CD14-positive monocyte (primary cell): ENCODE measurements at regions not wholly inside any gene's neighbourhood (a gene's known extent, or its start where the extent isn't known, plus 50 kb on each side); places are given as distances from the start of the nearest gene placed in this dataset.

Experiments used
- DNase-seq, 3 donors: peaks; one replicate each; pipeline ENCODE4 v3.0.0-alpha.2; 2011 to 2022
- H2AFZ ChIP-seq: 2 replicates; pipeline ENCODE4 v1.6.0; 2012; ENCODE audit warnings: mild to moderate bottlenecking, low read depth, low read length, inconsistent platforms; ENCODE audit not compliant: insufficient read depth, poor library complexity, severe bottlenecking
- H3K27ac ChIP-seq, 2 donors: 1 replicate in 1 of 2; 2 replicates in 1 of 2; pipeline ENCODE4 v1.5.1; 2012 to 2013; ENCODE audit warnings: low read length in 2 of 2, control low read depth in 1 of 2, inconsistent platforms in 1 of 2, low read depth in 1 of 2, mild to moderate bottlenecking in 1 of 2
- H3K27me3 ChIP-seq, 2 donors: one replicate each; pipeline versions ENCODE4 v1.6.0 to v1.6.1; 2011 to 2013; ENCODE audit warnings: low read length in 2 of 2; ENCODE audit not compliant: control insufficient read depth in 2 of 2, insufficient read depth in 2 of 2
- H3K36me3 ChIP-seq, 2 donors: replicated peaks in 1 of 2; 1 replicate in 1 of 2; 2 replicates in 1 of 2; pipeline versions ENCODE4 v1.5.1 to v1.6.1; 2012 to 2013; ENCODE audit warnings: low read length in 2 of 2, control low read depth in 1 of 2, inconsistent platforms in 1 of 2, mild to moderate bottlenecking in 1 of 2; ENCODE audit not compliant: insufficient read depth in 2 of 2, control insufficient read depth in 1 of 2
- H3K4me1 ChIP-seq, 2 donors: 1 replicate in 1 of 2; 2 replicates in 1 of 2; pipeline versions ENCODE4 v1.5.1 to v1.6.1; 2012 to 2013; ENCODE audit warnings: low read length in 2 of 2, control low read depth in 1 of 2, inconsistent platforms in 1 of 2, mild to moderate bottlenecking in 1 of 2, moderate library complexity in 1 of 2; ENCODE audit not compliant: insufficient read depth in 2 of 2, control insufficient read depth in 1 of 2
- H3K4me2 ChIP-seq: replicated peaks from 2 replicates; pipeline ENCODE3; 2012; ENCODE audit warnings: low read length, moderate library complexity, mild to moderate bottlenecking; ENCODE audit not compliant: poor library complexity, severe bottlenecking; ENCODE audit errors: extremely low read depth
- H3K4me3 ChIP-seq, 3 experiments: fragments of 200-600 bp in 1 of 3; sonication (generic) in 1 of 3; replicated peaks in 1 of 3; 1 replicate in 2 of 3; 2 replicates in 1 of 3; pipeline ENCODE4 v1.5.1; 2011 to 2013; ENCODE audit warnings: low read length in 3 of 3, mild to moderate bottlenecking in 3 of 3, control low read depth in 2 of 3, low read depth in 2 of 3, inconsistent platforms in 1 of 3, moderate library complexity in 1 of 3
- H3K79me2 ChIP-seq: 2 replicates; pipeline ENCODE4 v1.6.0; 2012; ENCODE audit warnings: mild to moderate bottlenecking, control low read depth, inconsistent platforms, low read length, moderate library complexity; ENCODE audit not compliant: insufficient read depth
- H3K9ac ChIP-seq: 2 replicates; pipeline ENCODE4 v1.6.0; 2017; ENCODE audit warnings: low read length, mild to moderate bottlenecking; ENCODE audit not compliant: insufficient read depth, poor library complexity, severe bottlenecking
- H3K9me3 ChIP-seq, 2 donors: replicated peaks in 1 of 2; 1 replicate in 1 of 2; 2 replicates in 1 of 2; pipeline versions ENCODE4 v1.5.1 to v1.6.1; 2012 to 2013; ENCODE audit warnings: low read length in 2 of 2, control low read depth in 1 of 2; ENCODE audit not compliant: control insufficient read depth in 1 of 2, insufficient read depth in 1 of 2
- H4K20me1 ChIP-seq: 2 replicates; pipeline ENCODE4 v1.6.0; 2012; ENCODE audit warnings: mild to moderate bottlenecking, low read length, control low read depth, moderate library complexity; ENCODE audit not compliant: insufficient read depth
- H3K27ac Mint-ChIP-seq, 7 donors: one replicate each; pipeline ENCODE4 v1.8.0; 2020; ENCODE audit warnings: mild to moderate bottlenecking in 7 of 7, mixed read lengths in 7 of 7, moderate library complexity in 6 of 7, inconsistent platforms in 2 of 7
- H3K27me3 Mint-ChIP-seq, 3 donors: one replicate each; pipeline ENCODE4 v1.8.0; 2021 to 2022; ENCODE audit warnings: low read depth in 3 of 3, mild to moderate bottlenecking in 3 of 3, mixed read lengths in 3 of 3, moderate library complexity in 3 of 3, inconsistent platforms in 1 of 3
- H3K36me3 Mint-ChIP-seq, 2 donors: one replicate each; pipeline ENCODE4 v1.8.0; 2020; ENCODE audit warnings: mixed read lengths in 2 of 2, inconsistent platforms in 1 of 2, mild to moderate bottlenecking in 1 of 2
- H3K4me1 Mint-ChIP-seq: one replicate; pipeline ENCODE4 v1.8.0; 2020; ENCODE audit warnings: mild to moderate bottlenecking, mixed read lengths
- H3K4me3 Mint-ChIP-seq, 2 donors: one replicate each; pipeline ENCODE4 v1.8.0; 2020; ENCODE audit warnings: mild to moderate bottlenecking in 2 of 2, mixed read lengths in 2 of 2, moderate library complexity in 1 of 2
- H3K9me3 Mint-ChIP-seq, 7 donors: one replicate each; pipeline ENCODE4 v1.8.0; 2020 to 2022; ENCODE audit warnings: mixed read lengths in 7 of 7, mild to moderate bottlenecking in 6 of 7, moderate library complexity in 6 of 7, inconsistent platforms in 2 of 7
- CTCF ChIP-seq: fragments of 200-600 bp; IDR thresholded peaks from one replicate; pipeline ENCODE4 v1.8.0; 2022; ENCODE audit warnings: antibody characterized with exemption, mild to moderate bottlenecking
- WGBS: methylation state at CpG from one replicate; pipeline ENCODE4 v1.1.5; 2013; ENCODE audit warnings: missing lambda C conversion rate; ENCODE audit not compliant: insufficient coverage; 5-methylcytosine and 5-hydroxymethylcytosine counted together
- intact Hi-C, 2 donors: fragments of 100-400 bp; cut with micrococcal nuclease; formaldehyde crosslinking; loops; one replicate each; pipeline versions ENCODE4 v1.15.0 to v1.15.1; 2023

- intact Hi-C loops, result no loop called here
- Histone ChIP-seq H3K4me2 (no peak overlapping the region), H3K4me1 (no peaks in the 10 kb centered on the region), H3K27me3 (no peaks in the 10 kb centered on the region), H3K36me3 (no peaks in the 10 kb centered on the region), H3K27ac (no peak overlapping the region), H3K9me3 (peaks cover 0 to 6% of the 10 kb centered on the region in 2 donors), H3K79me2 (no peaks in the 10 kb centered on the region), H3K9ac (no peak overlapping the region), H2AFZ (no peak overlapping the region), H4K20me1 (no peaks in the 10 kb centered on the region), H3K4me3 (no peak overlapping the region)
- 100% methylated on average over 5 of the region's 10 CpGs for WGBS
- H3K9me3 Mint-ChIP-seq, result peaks cover 4 to 16% (median 9%) of the 10 kb centered on the region in 7 donors
- no peak overlapping the region for H3K27ac Mint-ChIP-seq
- H3K27me3 Mint-ChIP-seq, result peaks cover 0 to 3% (median 0%) of the 10 kb centered on the region in 3 donors
- H3K4me1 Mint-ChIP-seq, result no peaks in the 10 kb centered on the region
- H3K4me3 Mint-ChIP-seq, result no peak overlapping the region
- no peaks in the 10 kb centered on the region for H3K36me3 Mint-ChIP-seq
- TF ChIP-seq CTCF, result no peak
- no peak for DNase-seq
Observed at GRCh38 chr16:47895146-47895545, 260.6 kb downstream of the ABCC12 start.

GRCh38 chr16:47892999-47893398 lies 262.8 kb downstream of the ABCC12 start:
- H3K4me2 ChIP-seq, result no peak overlapping the region
- H3K4me3 Mint-ChIP-seq, result no peak overlapping the region
- no peak overlapping the region for H2AFZ ChIP-seq
- H3K4me1 ChIP-seq, result no peaks in the 10 kb centered on the region
- DNase-seq, result no peak
- no peaks in the 10 kb centered on the region for H4K20me1 ChIP-seq
- no peaks in the 10 kb centered on the region for H3K36me3 ChIP-seq
- no peak overlapping the region for H3K4me3 ChIP-seq
- H3K9ac ChIP-seq, result no peak overlapping the region
- TF ChIP-seq CTCF, result no peak
- no peaks in the 10 kb centered on the region for H3K27me3 ChIP-seq
- peaks cover 2 to 10% (median 5%) of the 10 kb centered on the region in 7 donors for H3K9me3 Mint-ChIP-seq
- 100% methylated on average over 1 of the region's 6 CpGs for WGBS
- no peaks in the 10 kb centered on the region for H3K4me1 Mint-ChIP-seq
- intact Hi-C loops, result no loop called here
- H3K36me3 Mint-ChIP-seq, result no peaks in the 10 kb centered on the region
- no peak overlapping the region for H3K27ac ChIP-seq
- no peaks in the 10 kb centered on the region for H3K79me2 ChIP-seq
- peaks cover 0 to 6% of the 10 kb centered on the region in 2 donors for H3K9me3 ChIP-seq
- peaks cover 0 to 6% (median 2%) of the 10 kb centered on the region in 3 donors for H3K27me3 Mint-ChIP-seq
- H3K27ac Mint-ChIP-seq, result no peak overlapping the region
